Hepatocyte (in vitro differentiated cells): ENCODE measurements at regions not wholly inside any gene's neighbourhood (a gene's known extent, or its start where the extent isn't known, plus 50 kb on each side); places are given as distances from the start of the nearest gene placed in this dataset.

Experiments
- CTCF ChIP-seq: fragments of 200-600 bp; sonication (generic); IDR thresholded peaks from 2 replicates; pipeline ENCODE4 v1.5.1; 2016; ENCODE audit warnings: antibody characterized with exemption, mild to moderate bottlenecking; ENCODE audit not compliant: poor library complexity
- EZH2 ChIP-seq: fragments of 200-600 bp; sonication (generic); IDR thresholded peaks from 2 replicates; pipeline ENCODE4 v1.6.1; 2016; ENCODE audit warnings: antibody characterized with exemption, mild to moderate bottlenecking, borderline replicate concordance
- EZH2phosphoT487 ChIP-seq: fragments of 200-600 bp; sonication (generic); IDR thresholded peaks from one replicate; pipeline ENCODE4 v1.6.1; 2018; ENCODE audit warnings: antibody characterized with exemption, mild to moderate bottlenecking, low read depth, moderate library complexity; ENCODE audit not compliant: unreplicated experiment, severe bottlenecking

- TF ChIP-seq CTCF, result no peak
- no peak for TF ChIP-seq EZH2phosphoT487
- no peak for TF ChIP-seq EZH2
Measured at GRCh38 chr4:125538670-125539069, 223.9 kb downstream of the FAT4 start.
